ENCODE measurements at regions not wholly inside any gene's neighbourhood (a gene's known extent, or its start where the extent isn't known, plus 50 kb on each side); places are given as distances from the start of the nearest gene placed in this dataset.

GRCh38 chr9:75397836-75398235 lies 309.5 kb downstream of the OSTF1 start:
- TF ChIP-seq, protein P1, sequence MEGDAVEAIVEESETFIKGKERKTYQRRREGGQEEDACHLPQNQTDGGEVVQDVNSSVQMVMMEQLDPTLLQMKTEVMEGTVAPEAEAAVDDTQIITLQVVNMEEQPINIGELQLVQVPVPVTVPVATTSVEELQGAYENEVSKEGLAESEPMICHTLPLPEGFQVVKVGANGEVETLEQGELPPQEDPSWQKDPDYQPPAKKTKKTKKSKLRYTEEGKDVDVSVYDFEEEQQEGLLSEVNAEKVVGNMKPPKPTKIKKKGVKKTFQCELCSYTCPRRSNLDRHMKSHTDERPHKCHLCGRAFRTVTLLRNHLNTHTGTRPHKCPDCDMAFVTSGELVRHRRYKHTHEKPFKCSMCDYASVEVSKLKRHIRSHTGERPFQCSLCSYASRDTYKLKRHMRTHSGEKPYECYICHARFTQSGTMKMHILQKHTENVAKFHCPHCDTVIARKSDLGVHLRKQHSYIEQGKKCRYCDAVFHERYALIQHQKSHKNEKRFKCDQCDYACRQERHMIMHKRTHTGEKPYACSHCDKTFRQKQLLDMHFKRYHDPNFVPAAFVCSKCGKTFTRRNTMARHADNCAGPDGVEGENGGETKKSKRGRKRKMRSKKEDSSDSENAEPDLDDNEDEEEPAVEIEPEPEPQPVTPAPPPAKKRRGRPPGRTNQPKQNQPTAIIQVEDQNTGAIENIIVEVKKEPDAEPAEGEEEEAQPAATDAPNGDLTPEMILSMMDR (IDR thresholded peaks at IDR 0.05): no peak
- no peak for TF ChIP-seq EP300 (IDR thresholded peaks at IDR 0.05)

Data from stomach (tissue), 4 donors.